DOHH2 (cell line): ENCODE measurements at regions not wholly inside any gene's neighbourhood (a gene's known extent, or its start where the extent isn't known, plus 50 kb on each side); places are given as distances from the start of the nearest gene placed in this dataset.

Experiments
- H3F3A ChIP-seq: fragments of 200-600 bp; sonication (generic), shearing (Covaris generic); 2 replicates; pipeline ENCODE4 v1.6.0; 2016; ENCODE audit warnings: antibody characterized with exemption, mild to moderate bottlenecking; ENCODE audit not compliant: control insufficient read depth, insufficient read depth
- H3K27ac ChIP-seq: fragments of 200-600 bp; sonication (generic); 2 replicates; pipeline ENCODE4 v1.5.1; 2014; ENCODE audit warnings: low read depth, mild to moderate bottlenecking, low read length, moderate library complexity
- H3K27me3 ChIP-seq: fragments of 200-600 bp; sonication (generic); 2 replicates; pipeline ENCODE4 v1.6.1; 2014; ENCODE audit warnings: mild to moderate bottlenecking, low read length, mixed read lengths; ENCODE audit not compliant: control insufficient read depth
- H3K36me3 ChIP-seq: fragments of 200-600 bp; sonication (generic); 2 replicates; pipeline ENCODE4 v1.6.1; 2014; ENCODE audit warnings: mild to moderate bottlenecking, low read length, moderate library complexity, mixed read lengths; ENCODE audit not compliant: control insufficient read depth
- H3K4me1 ChIP-seq: fragments of 200-600 bp; sonication (generic); 2 replicates; pipeline ENCODE4 v1.6.1; 2014; ENCODE audit warnings: mild to moderate bottlenecking, low read length, mixed read lengths; ENCODE audit not compliant: control insufficient read depth
- H3K4me2 ChIP-seq: fragments of 200-600 bp; sonication (generic); 2 replicates; pipeline ENCODE4 v1.6.0; 2014; ENCODE audit warnings: mild to moderate bottlenecking, low read length, moderate library complexity
- H3K4me3 ChIP-seq: fragments of 200-600 bp; sonication (generic); 2 replicates; pipeline ENCODE4 v1.5.1; 2014; ENCODE audit warnings: mild to moderate bottlenecking, low read length, mixed read lengths
- H3K79me2 ChIP-seq: fragments of 200-600 bp; sonication (generic); 2 replicates; pipeline ENCODE4 v1.6.1; 2014; ENCODE audit warnings: mild to moderate bottlenecking, low read length, mixed read lengths; ENCODE audit not compliant: control insufficient read depth
- H3K9me2 ChIP-seq: fragments of 200-600 bp; sonication (generic); replicated peaks from 2 replicates; pipeline ENCODE4 v1.6.1; 2014; ENCODE audit warnings: mild to moderate bottlenecking, low read length, mixed read lengths; ENCODE audit not compliant: control insufficient read depth
- H3K9me3 ChIP-seq: fragments of 200-600 bp; sonication (generic); 2 replicates; pipeline ENCODE4 v1.6.1; 2014; ENCODE audit warnings: antibody characterized with exemption, low read length, mixed read lengths; ENCODE audit not compliant: control insufficient read depth, insufficient read depth
- H4K20me1 ChIP-seq: fragments of 200-600 bp; sonication (generic); 2 replicates; pipeline ENCODE4 v1.6.0; 2014; ENCODE audit warnings: low read depth, mild to moderate bottlenecking, antibody characterized with exemption, low read length, moderate library complexity; ENCODE audit not compliant: control insufficient read depth, insufficient read depth
- CTCF ChIP-seq: fragments of 200-600 bp; sonication (generic); IDR thresholded peaks from one replicate; pipeline ENCODE4 v1.5.1; 2014; ENCODE audit warnings: antibody characterized with exemption, mild to moderate bottlenecking, low read depth, low read length; ENCODE audit not compliant: poor library complexity, severe bottlenecking
- EZH2phosphoT487 ChIP-seq: fragments of 200-600 bp; sonication (generic); IDR thresholded peaks from 2 replicates; pipeline ENCODE4 v1.6.1; 2017; ENCODE audit warnings: borderline replicate concordance, mild to moderate bottlenecking, antibody characterized with exemption, low read length, moderate library complexity, mixed read lengths

GRCh38 chr6:113330636-113330946, 526.6 kb upstream of the MARCKS start:
- Histone ChIP-seq H4K20me1 (no peaks in the 10 kb centered on the region), H3F3A (no peaks in the 10 kb centered on the region), H3K4me1 (no peaks in the 10 kb centered on the region), H3K4me3 (no peak overlapping the region), H3K36me3 (no peaks in the 10 kb centered on the region), H3K9me3 (no peaks in the 10 kb centered on the region), H3K79me2 (no peaks in the 10 kb centered on the region), H3K27me3 (no peaks in the 10 kb centered on the region), H3K27ac (no peak overlapping the region), H3K9me2 (no peaks in the 10 kb centered on the region), H3K4me2 (no peak overlapping the region)
- TF ChIP-seq CTCF = no peak
- TF ChIP-seq EZH2phosphoT487 = no peak

GRCh38 chr6:113331021-113331420, 526.1 kb upstream of the MARCKS start:
- Histone ChIP-seq H3K9me3 (no peaks in the 10 kb centered on the region), H3K4me3 (no peak overlapping the region), H3K4me2 (no peak overlapping the region), H3K4me1 (no peaks in the 10 kb centered on the region), H3F3A (no peaks in the 10 kb centered on the region), H3K27me3 (no peaks in the 10 kb centered on the region), H3K9me2 (no peaks in the 10 kb centered on the region), H4K20me1 (no peaks in the 10 kb centered on the region), H3K27ac (no peak overlapping the region), H3K79me2 (no peaks in the 10 kb centered on the region), H3K36me3 (no peaks in the 10 kb centered on the region)
- TF ChIP-seq CTCF (no peak), EZH2phosphoT487 (no peak)

GRCh38 chr6:113338644-113339043, 518.5 kb upstream of the MARCKS start:
- Histone ChIP-seq H3K79me2 (no peaks in the 10 kb centered on the region), H3K4me1 (no peaks in the 10 kb centered on the region), H3K36me3 (no peaks in the 10 kb centered on the region), H3K4me2 (no peak overlapping the region), H4K20me1 (no peaks in the 10 kb centered on the region), H3K9me3 (no peaks in the 10 kb centered on the region), H3K27ac (no peak overlapping the region), H3K9me2 (no peaks in the 10 kb centered on the region), H3K4me3 (no peak overlapping the region), H3K27me3 (no peaks in the 10 kb centered on the region), H3F3A (no peaks in the 10 kb centered on the region)
- TF ChIP-seq EZH2phosphoT487 = no peak
- no peak for TF ChIP-seq CTCF

- no peaks in the 10 kb centered on the region for H3K36me3 ChIP-seq
- H3K27me3 ChIP-seq = no peaks in the 10 kb centered on the region
- TF ChIP-seq EZH2phosphoT487 (no peak), CTCF (no peak)
- no peaks in the 10 kb centered on the region for H3K4me1 ChIP-seq
- no peaks in the 10 kb centered on the region for H3K79me2 ChIP-seq
- no peak overlapping the region for H3K4me2 ChIP-seq
- no peaks in the 10 kb centered on the region for H3F3A ChIP-seq
- no peak overlapping the region for H3K27ac ChIP-seq
- no peaks in the 10 kb centered on the region for H3K9me3 ChIP-seq
- no peaks in the 10 kb centered on the region for H4K20me1 ChIP-seq
- H3K9me2 ChIP-seq = no peaks in the 10 kb centered on the region
- H3K4me3 ChIP-seq = no peak overlapping the region
These were observed 517.9 kb upstream of the MARCKS start for GRCh38 chr6:113339209-113339608.
